GM10266 (cell line): ENCODE measurements at regions not wholly inside any gene's neighbourhood (a gene's known extent, or its start where the extent isn't known, plus 50 kb on each side); places are given as distances from the start of the nearest gene placed in this dataset.

ENCODE experiments used
- DNase-seq: peaks from one replicate; pipeline ENCODE4 v3.0.0; 2012; ENCODE audit errors: extremely low spot score
- CTCF ChIP-seq: IDR thresholded peaks from 2 replicates; pipeline ENCODE4 v1.5.1; 2012; ENCODE audit warnings: mild to moderate bottlenecking, low read depth; ENCODE audit not compliant: control insufficient read depth, insufficient read depth; ENCODE audit errors: missing control alignments

- TF ChIP-seq CTCF = no peak
- no peak for DNase-seq
Observed at GRCh38 chr11:21912285-21912684, 280.6 kb upstream of the ANO5 start.

- TF ChIP-seq CTCF = no peak
- DNase-seq = no peak
Observed at GRCh38 chr11:21921151-21921550, 271.7 kb upstream of the ANO5 start.

GRCh38 chr11:21924262-21924661, 268.6 kb upstream of the ANO5 start:
- TF ChIP-seq CTCF = no peak
- DNase-seq = no peak

GRCh38 chr11:21927628-21928027, 265.3 kb upstream of the ANO5 start:
- no peak for DNase-seq
- no peak for TF ChIP-seq CTCF

GRCh38 chr11:21928847-21929246, 264.0 kb upstream of the ANO5 start:
- DNase-seq = no peak
- no peak for TF ChIP-seq CTCF

GRCh38 chr11:21930408-21930807, 262.5 kb upstream of the ANO5 start:
- no peak for TF ChIP-seq CTCF
- no peak for DNase-seq

GRCh38 chr11:21931436-21932101, 261.3 kb upstream of the ANO5 start:
- DNase-seq = no peak
- TF ChIP-seq CTCF = no peak
